Gastrocnemius medialis (tissue), 4 donors: ENCODE measurements at regions not wholly inside any gene's neighbourhood (a gene's known extent, or its start where the extent isn't known, plus 50 kb on each side); places are given as distances from the start of the nearest gene placed in this dataset.

Source experiments
- ATAC-seq, 2 donors: fragments of 150-250 bp; one replicate each; pipeline ENCODE4 v1.9.1; 2016
- DNase-seq, 2 donors: peaks; one replicate each; pipeline ENCODE4 v3.0.0-alpha.2; 2019
- H3K27ac ChIP-seq, 4 donors: fragments of 200-600 bp; sonication (generic); 1 replicate in 1 of 4; 2 replicates in 3 of 4; pipeline ENCODE4 v1.5.1; 2016 to 2018; ENCODE audit warnings: mild to moderate bottlenecking in 2 of 4, moderate library complexity in 1 of 4
- H3K27me3 ChIP-seq, 3 donors: fragments of 200-600 bp; sonication (generic) in 2 of 3; 1 replicate in 1 of 3; 2 replicates in 2 of 3; pipeline versions ENCODE4 v1.5.1 to v1.6.0; 2016 to 2019; ENCODE audit warnings: mild to moderate bottlenecking in 1 of 3, moderate library complexity in 1 of 3
- H3K36me3 ChIP-seq, 2 donors: fragments of 200-600 bp; sonication (generic) in 1 of 2; one replicate each; pipeline ENCODE4 v1.5.1; 2017 to 2018
- H3K4me1 ChIP-seq, 2 donors: fragments of 200-600 bp; sonication (generic) in 1 of 2; one replicate each; pipeline ENCODE4 v1.5.1; 2016 to 2017; ENCODE audit warnings: mild to moderate bottlenecking in 2 of 2
- H3K4me3 ChIP-seq, 4 donors: fragments of 200-600 bp; sonication (generic) in 3 of 4; 1 replicate in 1 of 4; 2 replicates in 3 of 4; pipeline ENCODE4 v1.5.1; 2016 to 2019; ENCODE audit warnings: mild to moderate bottlenecking in 2 of 4
- H3K9me3 ChIP-seq, 3 donors: fragments of 200-600 bp; sonication (generic) in 2 of 3; 1 replicate in 1 of 3; 2 replicates in 2 of 3; pipeline ENCODE4 v1.5.1; 2016 to 2019
- POLR2A ChIP-seq, 2 donors: fragments of 450-650 bp; IDR thresholded peaks; one replicate each; pipeline ENCODE4 v1.6.1; 2017; ENCODE audit warnings: antibody characterized with exemption in 2 of 2, mild to moderate bottlenecking in 2 of 2, moderate library complexity in 2 of 2
- in situ Hi-C, 4 donors: fragments of 200-750 bp; cut with MboI; loops; one replicate each; pipeline versions ENCODE4 v1.15.0 to v1.8.0; 2017; ENCODE audit warnings: low sequenced_read_pairs in 4 of 4
- intact Hi-C: fragments of 100-400 bp; cut with DNase I; formaldehyde crosslinking; loops from one replicate; pipeline ENCODE4 v1.15.1; 2023; ENCODE audit warnings: low total_unique reads
- TF ChIP-seq, protein P1 (sequence below), 5 experiments: fragments of 450-650 bp in 3 of 5; fragments of 200-600 bp in 2 of 5; sonication (generic) in 2 of 5; IDR thresholded peaks in 4 of 5; conservative IDR thresholded peaks in 1 of 5; 1 replicate in 4 of 5; 2 replicates in 1 of 5; pipeline ENCODE4 v1.5.1; 2016 to 2019; ENCODE audit warnings: antibody characterized with exemption in 5 of 5, mild to moderate bottlenecking in 3 of 5, moderate library complexity in 3 of 5

DNA sequence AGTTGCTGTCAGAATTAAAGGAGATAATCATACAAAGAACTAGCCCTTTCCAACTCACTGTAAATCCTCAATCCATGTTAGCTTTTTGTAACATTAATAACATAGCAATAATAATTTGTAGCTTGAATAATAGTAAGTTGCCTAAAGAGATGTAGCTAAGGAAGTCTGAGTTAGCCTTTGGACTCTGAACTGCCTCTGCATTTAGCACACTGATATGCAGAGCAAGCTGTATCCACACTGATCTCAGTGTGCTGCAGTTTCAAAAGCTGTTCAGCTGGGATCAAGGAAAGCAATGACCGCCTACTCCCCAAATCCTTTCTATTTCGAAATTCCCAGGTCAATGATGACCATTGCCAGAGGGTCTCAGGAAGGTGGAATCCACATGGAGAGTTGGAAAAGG, 99.3 kb upstream of the IFNG-AS1 start:
- in situ Hi-C loops, result no loop called here
- peaks cover 41 to 59% of the 10 kb centered on the region in 2 donors for H3K4me1 ChIP-seq
- H3K9me3 ChIP-seq, result no peaks in the 10 kb centered on the region
- DNase-seq (no peak), ATAC-seq (no peak)
- H3K27me3 ChIP-seq, result no peaks in the 10 kb centered on the region
- intact Hi-C loops, result loop anchor here (5.0 to 10.0 kb wide), 3 partner anchors 52 to 145 kb away; no protein-coding TSS in a partner anchor
- no peaks in the 10 kb centered on the region for H3K36me3 ChIP-seq
- TF ChIP-seq, protein P1, sequence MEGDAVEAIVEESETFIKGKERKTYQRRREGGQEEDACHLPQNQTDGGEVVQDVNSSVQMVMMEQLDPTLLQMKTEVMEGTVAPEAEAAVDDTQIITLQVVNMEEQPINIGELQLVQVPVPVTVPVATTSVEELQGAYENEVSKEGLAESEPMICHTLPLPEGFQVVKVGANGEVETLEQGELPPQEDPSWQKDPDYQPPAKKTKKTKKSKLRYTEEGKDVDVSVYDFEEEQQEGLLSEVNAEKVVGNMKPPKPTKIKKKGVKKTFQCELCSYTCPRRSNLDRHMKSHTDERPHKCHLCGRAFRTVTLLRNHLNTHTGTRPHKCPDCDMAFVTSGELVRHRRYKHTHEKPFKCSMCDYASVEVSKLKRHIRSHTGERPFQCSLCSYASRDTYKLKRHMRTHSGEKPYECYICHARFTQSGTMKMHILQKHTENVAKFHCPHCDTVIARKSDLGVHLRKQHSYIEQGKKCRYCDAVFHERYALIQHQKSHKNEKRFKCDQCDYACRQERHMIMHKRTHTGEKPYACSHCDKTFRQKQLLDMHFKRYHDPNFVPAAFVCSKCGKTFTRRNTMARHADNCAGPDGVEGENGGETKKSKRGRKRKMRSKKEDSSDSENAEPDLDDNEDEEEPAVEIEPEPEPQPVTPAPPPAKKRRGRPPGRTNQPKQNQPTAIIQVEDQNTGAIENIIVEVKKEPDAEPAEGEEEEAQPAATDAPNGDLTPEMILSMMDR (IDR thresholded peaks at IDR 0.05 in 4 of 5, conservative IDR thresholded peaks at IDR 0.05 in 1 of 5), result no peak
- no peak for TF ChIP-seq POLR2A (IDR thresholded peaks at IDR 0.05)
- no peak overlapping the region for H3K4me3 ChIP-seq
- no peak overlapping the region for H3K27ac ChIP-seq

DNA sequence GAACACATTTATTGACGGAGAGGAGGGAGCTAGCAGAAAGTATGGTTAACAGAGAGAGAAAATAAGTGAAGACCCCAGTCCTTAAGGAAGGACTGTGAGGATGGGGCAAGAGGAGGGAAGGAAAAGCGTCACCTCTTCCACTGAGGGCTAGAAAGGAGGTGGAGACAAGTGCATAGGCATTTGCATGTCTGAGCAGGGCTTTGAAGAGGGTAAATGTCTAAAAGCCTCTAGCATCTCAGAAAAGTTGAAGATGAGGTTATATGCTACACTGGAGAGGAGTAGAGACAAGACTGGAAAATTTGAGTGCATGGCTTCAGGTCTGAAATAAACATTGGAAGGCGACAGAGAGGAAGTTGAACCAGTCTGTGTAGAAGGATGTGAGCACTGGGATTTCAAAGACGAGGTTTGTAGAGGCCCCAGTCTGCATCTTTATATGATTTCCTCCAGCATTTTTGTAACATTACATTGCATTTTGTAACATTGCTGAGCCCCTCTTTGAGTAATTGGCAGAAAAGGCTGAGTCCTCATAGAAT, 98.5 kb upstream of the IFNG-AS1 start:
- intact Hi-C loops (loop anchor here (5.0 to 10.0 kb wide), 3 partner anchors 52 to 146 kb away; no protein-coding TSS in a partner anchor), in situ Hi-C loops (no loop called here)
- Histone ChIP-seq H3K4me3 (no peak overlapping the region), H3K4me1 (peaks cover 35 to 50% of the 10 kb centered on the region in 2 donors), H3K36me3 (no peaks in the 10 kb centered on the region), H3K27me3 (no peaks in the 10 kb centered on the region), H3K9me3 (no peaks in the 10 kb centered on the region), H3K27ac (no peak overlapping the region)
- no peak for TF ChIP-seq POLR2A (IDR thresholded peaks at IDR 0.05)
- TF ChIP-seq, protein P1 (IDR thresholded peaks at IDR 0.05 in 4 of 5, conservative IDR thresholded peaks at IDR 0.05 in 1 of 5), result no peak
- ATAC-seq (no peak), DNase-seq (no peak)

DNA sequence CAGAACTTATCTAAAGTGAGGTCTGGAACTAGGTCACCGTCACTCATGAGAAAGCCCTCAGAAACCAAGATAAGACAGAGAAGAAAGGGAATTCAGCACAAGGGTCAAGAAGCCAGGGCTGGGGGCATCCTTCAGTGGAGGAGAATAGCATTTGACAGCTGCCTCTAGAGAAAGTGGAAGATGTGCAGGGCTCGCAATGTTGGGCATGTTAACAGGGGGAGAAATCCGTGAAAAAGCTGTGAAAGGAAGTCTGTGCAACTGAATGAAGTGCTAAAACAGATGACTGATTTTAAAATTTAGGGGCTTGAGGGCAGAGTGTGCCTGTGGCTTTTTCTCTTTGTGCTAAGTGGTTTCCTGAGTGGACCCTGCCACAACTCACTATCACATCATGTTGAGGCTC, 97.7 kb upstream of the IFNG-AS1 start:
- H3K27me3 ChIP-seq, result no peaks in the 10 kb centered on the region
- in situ Hi-C loops, result no loop called here

DNA sequence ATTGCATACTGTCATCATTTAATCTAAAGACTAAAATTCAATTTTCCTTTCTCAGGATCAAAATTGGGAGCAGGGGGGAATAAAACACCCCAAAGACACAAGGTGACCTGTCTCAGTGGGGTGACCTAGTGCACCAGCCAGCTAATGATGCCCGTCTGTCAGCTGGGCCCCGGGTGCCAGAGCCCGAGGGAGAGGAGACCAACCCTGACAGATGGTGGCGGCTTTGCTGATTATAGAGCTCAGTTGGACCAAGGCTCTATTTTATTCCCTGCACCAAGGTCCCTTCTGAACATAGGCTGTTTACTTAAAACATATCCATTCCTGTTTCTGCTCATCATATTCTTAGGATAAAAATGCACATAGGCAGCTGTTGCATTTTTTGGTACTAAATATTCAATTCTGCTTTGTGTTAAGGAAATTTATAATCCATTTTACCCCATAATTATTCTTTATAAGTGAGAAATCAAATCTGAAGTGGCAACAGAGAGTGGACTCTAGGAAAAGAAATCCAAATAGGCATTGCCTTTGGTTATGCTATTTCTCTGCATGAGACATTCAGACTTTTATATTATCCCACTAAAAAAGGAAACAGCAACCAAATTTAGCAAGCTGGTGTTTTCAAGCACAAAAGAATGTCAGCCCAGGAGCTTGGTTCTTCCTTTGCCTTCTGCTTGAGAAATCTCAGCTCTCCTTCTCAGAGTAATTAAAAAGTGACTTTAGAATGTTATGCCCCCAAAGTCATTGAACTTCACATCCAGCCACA, 96.8 kb upstream of the IFNG-AS1 start:
- no peak for DNase-seq
- in situ Hi-C loops (no loop called here), intact Hi-C loops (loop anchor here (5.0 to 10.0 kb wide), 3 partner anchors 50 to 148 kb away; no protein-coding TSS in a partner anchor)
- peak overlapping the region; percentile 52 to 69 (median 58) for H3K27ac ChIP-seq
- no peaks in the 10 kb centered on the region for H3K27me3 ChIP-seq
- H3K4me3 ChIP-seq, result no peak overlapping the region
- TF ChIP-seq, protein P1 (IDR thresholded peaks at IDR 0.05 in 4 of 5, conservative IDR thresholded peaks at IDR 0.05 in 1 of 5), result no peak
- no peak for TF ChIP-seq POLR2A (IDR thresholded peaks at IDR 0.05)
- no peaks in the 10 kb centered on the region for H3K36me3 ChIP-seq
- H3K4me1 ChIP-seq, result peaks cover 23 to 34% of the 10 kb centered on the region in 2 donors
- no peak for ATAC-seq
- H3K9me3 ChIP-seq, result no peaks in the 10 kb centered on the region

More for the DNA sequence above, 97.7 kb upstream of the IFNG-AS1 start:
- ATAC-seq (no peak), DNase-seq (no peak)
- intact Hi-C loops, result loop anchor here (5.0 to 10.0 kb wide), 3 partner anchors 51 to 147 kb away; no protein-coding TSS in a partner anchor
- TF ChIP-seq, protein P1 (IDR thresholded peaks at IDR 0.05 in 4 of 5, conservative IDR thresholded peaks at IDR 0.05 in 1 of 5), result no peak
- TF ChIP-seq POLR2A (IDR thresholded peaks at IDR 0.05), result no peak
- peak overlapping the region in 1 of 4 donors; percentile 69 for H3K27ac ChIP-seq
- peaks cover 32 to 42% of the 10 kb centered on the region in 2 donors for H3K4me1 ChIP-seq
- H3K9me3 ChIP-seq, result no peaks in the 10 kb centered on the region
- H3K4me3 ChIP-seq, result no peak overlapping the region
- no peaks in the 10 kb centered on the region for H3K36me3 ChIP-seq
